ENCODE measurements at regions not wholly inside any gene's neighbourhood (a gene's known extent, or its start where the extent isn't known, plus 50 kb on each side); places are given as distances from the start of the nearest gene placed in this dataset.

DNA sequence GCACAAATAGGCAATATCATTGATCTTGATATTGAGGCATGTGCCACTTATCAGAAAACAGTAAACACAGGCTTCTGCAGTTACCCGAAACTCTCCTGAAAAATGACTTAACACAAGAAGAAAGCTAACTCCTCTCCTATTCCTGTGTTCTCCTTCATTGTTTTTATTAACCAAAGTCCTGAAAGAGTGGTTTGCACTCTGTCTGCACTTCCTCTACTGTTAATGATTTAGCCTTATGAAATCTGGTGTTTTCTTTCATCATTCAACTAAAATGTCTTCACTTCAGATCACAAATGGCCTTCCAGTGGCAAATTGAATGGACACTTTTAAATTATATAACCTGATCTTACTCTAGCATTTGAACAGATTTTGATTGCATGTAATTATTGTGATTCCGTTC lies 630.6 kb upstream of the PHF14 start:
- TF ChIP-seq, protein P1, sequence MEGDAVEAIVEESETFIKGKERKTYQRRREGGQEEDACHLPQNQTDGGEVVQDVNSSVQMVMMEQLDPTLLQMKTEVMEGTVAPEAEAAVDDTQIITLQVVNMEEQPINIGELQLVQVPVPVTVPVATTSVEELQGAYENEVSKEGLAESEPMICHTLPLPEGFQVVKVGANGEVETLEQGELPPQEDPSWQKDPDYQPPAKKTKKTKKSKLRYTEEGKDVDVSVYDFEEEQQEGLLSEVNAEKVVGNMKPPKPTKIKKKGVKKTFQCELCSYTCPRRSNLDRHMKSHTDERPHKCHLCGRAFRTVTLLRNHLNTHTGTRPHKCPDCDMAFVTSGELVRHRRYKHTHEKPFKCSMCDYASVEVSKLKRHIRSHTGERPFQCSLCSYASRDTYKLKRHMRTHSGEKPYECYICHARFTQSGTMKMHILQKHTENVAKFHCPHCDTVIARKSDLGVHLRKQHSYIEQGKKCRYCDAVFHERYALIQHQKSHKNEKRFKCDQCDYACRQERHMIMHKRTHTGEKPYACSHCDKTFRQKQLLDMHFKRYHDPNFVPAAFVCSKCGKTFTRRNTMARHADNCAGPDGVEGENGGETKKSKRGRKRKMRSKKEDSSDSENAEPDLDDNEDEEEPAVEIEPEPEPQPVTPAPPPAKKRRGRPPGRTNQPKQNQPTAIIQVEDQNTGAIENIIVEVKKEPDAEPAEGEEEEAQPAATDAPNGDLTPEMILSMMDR (IDR thresholded peaks at IDR 0.05), result no peak
- TF ChIP-seq, protein P2, sequence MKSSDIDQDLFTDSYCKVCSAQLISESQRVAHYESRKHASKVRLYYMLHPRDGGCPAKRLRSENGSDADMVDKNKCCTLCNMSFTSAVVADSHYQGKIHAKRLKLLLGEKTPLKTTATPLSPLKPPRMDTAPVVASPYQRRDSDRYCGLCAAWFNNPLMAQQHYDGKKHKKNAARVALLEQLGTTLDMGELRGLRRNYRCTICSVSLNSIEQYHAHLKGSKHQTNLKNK (CRISPR knock-in tag; IDR thresholded peaks at IDR 0.05), result no peak
- no peak for TF ChIP-seq RELA (CRISPR knock-in tag; IDR thresholded peaks at IDR 0.05; ENCODE audit: borderline replicate concordance)
- no peak for TF ChIP-seq TCF7 (CRISPR knock-in tag; IDR thresholded peaks at IDR 0.05; ENCODE audit: low read depth)
- TF ChIP-seq ATF1 (CRISPR knock-in tag; IDR thresholded peaks at IDR 0.05), result no peak

All from WTC11 (cell line).